Stimulated activated CD8-positive, alpha-beta memory T cell treated with anti-CD3 and anti-CD28 coated beads, Interleukin-4, amount 100 ng/mL, for 24 hours (primary cell): ENCODE measurements at regions not wholly inside any gene's neighbourhood (a gene's known extent, or its start where the extent isn't known, plus 50 kb on each side); places are given as distances from the start of the nearest gene placed in this dataset.

ENCODE experiments used
- DNase-seq: peaks from one replicate; pipeline ENCODE4 v3.0.0-alpha.2; 2020; ENCODE audit warnings: low read depth

DNA sequence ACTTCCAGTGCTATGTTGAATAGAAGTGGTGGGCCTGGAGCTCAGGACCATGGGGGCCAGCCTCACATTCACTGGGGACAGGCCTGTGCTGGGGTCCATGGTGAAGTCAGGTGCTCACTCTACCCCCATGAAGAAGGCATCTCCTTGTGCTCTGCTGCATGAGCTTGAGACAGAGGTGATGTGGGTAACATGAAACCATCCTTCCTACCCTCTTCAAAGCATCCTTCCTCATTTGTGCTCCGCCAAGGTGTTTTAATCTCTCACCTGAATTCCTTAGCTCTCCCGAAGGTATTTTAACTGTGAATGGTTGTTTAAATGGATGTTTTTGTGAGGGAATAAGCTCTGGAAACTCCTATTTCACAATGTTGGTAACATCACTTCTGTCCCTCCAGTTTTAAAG lies 209.6 kb upstream of the PCSK2 start:
- DNase-seq = no peak

DNA sequence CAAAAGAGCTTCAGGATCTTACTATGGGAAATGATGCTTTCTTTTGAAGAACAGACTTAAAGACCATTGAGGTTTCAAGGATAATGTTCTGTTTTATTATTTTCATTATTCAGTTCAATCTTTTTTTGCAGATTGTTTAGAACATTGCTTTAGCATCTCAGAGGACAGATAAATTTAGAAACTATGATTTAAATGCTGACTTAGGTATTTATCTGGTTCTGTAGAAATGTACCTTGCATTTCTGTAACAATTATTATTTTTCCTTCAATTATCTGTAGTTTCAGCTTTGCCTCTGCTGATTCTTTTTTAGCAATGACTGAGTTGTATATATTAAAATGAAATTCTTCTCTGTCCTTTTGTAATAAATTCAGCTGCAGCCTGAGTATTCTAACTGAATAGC lies 205.4 kb upstream of the PCSK2 start:
- no peak for DNase-seq

DNA sequence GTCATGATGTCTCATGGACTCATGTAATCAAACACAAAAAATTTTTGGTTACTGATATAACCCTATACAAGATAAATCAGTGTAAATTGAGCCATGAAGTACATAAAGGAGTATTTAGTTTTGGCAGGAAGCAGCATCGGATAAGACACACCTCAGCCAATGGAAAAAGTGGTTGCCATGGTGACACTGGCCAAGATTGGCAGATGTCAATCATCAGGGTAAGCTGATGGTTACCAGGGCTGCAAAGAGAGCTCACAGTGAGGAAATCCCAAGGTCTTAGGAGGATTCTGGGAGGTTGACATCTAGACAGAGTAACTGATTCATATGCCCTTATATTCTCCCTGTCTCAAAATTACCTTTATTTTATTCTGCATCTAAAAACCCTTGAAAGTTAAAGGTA lies 203.8 kb upstream of the PCSK2 start:
- no peak for DNase-seq

DNA sequence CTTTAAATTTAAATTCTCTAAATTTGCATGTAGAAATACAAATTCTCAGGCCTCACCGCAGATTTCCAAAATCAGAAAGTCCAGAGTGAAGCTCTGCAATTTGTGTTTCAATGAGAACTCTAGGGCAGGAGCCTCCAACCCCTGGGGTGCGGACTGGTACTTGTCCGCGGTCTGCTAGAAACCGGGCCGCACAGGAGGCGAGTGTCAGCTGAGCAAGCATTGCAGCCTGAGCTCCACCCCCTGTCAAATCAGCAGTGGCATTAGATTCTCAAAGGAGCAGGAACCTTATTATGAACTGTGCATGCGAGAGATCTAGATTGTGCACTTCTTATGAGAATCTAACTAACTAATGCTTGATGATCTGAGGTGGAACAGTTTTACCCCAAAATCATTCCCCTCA lies 203.0 kb upstream of the PCSK2 start:
- no peak for DNase-seq

DNA sequence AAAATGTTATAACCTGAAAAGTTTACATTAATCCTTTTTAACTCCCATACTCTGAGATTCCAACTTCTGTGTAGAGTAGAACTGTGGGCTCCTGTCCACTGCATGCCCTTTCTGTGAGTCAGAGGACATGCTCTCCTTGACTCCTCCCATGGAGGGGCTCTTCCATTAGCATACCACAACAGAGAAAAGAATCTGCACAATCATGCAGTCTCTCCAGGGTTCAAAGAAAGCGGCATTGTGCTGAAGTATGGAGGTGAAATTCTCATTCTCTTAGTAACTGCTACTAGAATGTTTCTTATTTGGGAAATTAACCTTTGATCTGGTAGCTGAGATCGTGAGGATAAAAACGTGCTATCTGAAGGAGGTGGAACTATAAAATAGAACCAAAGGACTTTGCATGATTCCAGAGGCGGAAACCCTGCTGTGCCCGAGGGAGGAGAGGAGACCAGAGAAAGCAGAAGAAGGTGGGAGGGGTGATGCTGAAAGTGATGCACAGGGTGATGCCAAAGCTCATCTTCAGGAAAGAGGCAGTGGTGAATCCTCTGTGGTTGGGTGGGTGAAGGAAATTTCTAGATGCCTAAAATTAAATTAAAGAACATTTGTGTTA lies 202.2 kb upstream of the PCSK2 start:
- no peak for DNase-seq

DNA sequence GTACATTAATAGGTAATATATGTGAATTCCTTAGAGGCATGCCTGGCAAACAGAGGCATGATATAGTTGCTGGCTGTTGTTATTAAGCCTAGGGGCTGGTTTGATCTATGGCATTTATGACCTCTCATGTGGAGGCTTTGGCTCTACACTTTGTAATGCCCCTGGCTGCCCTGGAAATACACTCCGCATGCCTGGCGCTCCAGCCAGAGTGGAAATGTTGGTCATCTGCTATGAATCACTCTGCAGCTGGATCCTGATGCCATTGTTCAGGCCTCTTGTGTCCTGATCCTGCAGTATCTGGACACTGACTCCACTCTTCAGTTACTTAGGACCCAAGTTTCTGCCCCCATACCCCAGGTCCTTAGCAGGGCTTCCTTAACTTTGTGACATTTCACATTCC lies 200.5 kb upstream of the PCSK2 start:
- no peak for DNase-seq

DNA sequence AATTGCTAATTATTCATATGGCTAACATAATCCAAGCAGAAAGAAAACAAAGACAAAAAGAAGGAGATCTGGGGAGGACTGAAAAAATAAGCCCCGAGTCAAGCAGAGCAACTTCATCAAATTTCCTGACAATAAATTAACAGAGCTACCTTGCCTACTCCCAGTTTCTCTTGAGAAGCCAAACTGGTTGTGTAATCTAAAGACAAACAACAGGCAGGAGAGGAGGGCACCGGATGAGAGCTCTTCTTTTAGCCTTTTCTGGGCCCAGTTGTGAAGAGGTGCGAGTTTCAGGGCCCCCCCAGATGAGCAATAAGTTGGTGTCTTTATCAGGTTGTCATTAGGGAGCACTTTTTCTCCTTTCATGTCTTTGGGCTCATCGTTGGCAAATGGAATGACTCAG lies 197.1 kb upstream of the PCSK2 start:
- DNase-seq = no peak

DNA sequence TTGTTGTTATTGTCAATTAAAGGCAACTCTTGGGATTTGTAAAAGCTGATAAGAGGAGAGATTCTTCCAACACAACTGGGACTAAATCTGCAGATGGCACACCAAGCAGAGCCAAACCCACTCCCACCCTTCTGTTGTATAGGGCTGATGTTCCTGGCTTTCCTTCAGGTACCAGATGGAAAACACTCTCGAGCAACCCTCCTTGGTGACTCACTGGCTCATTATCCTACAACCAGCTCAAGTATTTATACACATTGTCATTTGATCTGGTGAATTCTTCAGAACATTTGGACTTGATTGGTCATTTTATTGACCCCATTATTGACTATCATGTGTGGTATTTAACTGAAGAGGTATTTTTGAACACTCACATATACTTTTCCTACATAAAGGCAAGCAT lies 190.3 kb upstream of the PCSK2 start:
- DNase-seq = no peak

DNA sequence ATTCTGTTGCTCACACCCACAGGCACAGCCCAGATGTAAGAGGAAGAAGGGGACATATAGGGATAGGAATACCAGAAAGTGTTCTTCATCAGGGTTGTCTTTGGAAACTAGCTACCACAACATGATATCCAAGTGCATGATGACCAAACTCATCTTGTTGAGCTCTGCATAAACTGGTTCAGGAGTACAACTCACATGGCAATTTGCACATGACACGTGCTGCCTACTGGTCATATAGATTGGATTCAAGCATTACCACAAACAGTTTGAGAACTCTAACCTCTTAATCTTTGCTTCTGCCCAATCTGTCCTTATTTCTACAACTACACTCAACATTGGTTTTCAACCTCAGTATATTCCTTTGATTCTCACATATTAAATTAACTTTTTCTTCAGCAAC lies 184.7 kb upstream of the PCSK2 start:
- no peak for DNase-seq

DNA sequence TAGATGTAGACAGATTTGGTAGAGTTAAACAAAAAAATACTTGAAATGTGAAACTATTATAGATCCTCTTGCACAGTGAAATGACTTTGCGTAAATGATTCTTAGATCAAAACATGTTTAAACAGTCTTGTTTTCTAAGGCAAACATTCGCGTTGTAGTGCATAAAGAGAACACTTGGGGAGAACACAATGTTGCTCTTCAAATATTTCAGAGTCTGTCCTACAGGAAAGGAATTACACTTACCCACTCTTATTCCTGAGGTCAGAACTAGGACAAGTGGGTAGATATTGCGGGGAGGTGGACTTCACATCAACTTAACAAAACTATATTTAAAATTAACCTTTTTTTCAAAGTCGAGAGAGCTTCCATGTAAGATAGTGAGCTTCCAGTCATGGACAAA lies 183.5 kb upstream of the PCSK2 start:
- DNase-seq = no peak

DNA sequence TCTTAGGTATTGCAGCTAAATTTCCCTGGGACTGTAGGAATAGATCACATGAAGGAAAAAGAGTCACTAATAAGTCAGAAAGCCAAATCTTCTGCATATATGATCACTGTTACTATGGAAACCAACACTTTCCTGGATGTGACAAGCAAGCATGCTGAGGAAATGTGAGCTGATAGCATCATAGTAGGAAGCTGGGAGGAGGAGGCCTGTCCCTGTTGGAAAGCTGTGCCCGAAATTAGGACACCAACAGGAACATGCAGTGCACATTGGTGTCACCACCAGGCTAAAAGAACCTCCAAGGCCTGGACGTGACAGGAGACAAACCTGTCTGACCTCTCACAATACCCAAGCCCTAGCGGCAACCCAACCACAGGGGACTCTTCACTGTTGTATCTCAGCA lies 181.9 kb upstream of the PCSK2 start:
- DNase-seq = no peak

DNA sequence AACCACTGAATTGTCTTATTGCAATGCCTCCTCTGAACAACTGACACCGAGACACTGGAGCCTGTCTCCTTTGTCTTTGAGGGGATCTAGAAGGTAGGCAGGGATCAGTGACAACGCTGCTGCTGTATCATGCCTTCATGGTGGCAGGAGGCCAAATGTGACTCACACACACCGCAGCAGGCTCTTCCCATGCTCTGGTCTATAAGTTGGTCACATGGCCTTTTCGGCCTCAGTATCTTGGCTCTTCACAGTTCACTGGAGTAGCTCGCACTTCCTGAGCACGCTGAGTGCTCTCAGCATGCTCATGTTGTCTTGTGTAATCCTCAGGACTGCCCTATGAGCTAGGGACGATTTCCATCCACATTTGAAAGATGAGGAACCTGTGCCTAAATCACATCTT lies 167.4 kb upstream of the PCSK2 start:
- no peak for DNase-seq

DNA sequence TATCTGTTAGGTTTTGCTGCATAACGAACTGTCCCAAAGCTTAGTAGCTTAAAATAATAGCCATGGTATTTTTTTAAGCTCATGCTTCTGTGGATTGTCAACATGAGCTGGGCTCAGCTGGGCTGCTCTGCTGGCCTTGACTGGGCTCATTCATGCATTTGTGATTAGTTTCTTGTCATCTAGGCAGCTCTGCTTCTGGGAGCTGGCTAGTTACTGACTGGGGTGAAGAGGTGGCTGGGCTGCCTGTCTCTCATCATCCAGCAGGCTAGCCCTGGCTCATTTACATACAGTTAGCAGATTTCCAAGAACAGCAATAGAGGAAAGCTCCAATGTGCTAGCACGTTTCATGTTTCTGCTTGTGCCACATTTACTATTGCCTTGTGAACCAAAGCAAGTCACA lies 165.1 kb upstream of the PCSK2 start:
- DNase-seq = no peak

DNA sequence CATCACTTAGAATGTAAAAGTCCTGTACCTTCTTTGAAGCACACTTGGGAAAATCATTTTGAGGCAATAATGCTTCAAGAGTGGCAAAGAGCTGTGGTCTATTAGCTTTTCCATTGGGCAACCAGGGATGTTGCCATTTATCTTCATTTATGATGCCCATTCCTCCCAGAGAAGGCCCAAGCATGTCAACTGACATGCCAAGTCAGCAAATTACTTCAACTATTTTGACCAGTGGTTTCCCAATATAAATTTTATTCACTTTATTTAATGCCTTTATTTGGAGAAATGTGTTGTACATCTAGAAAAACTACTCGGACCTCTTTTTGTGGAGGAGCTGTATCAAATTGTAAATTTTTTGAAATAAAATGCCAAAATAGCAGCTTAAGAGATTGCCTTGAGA lies 164.1 kb upstream of the PCSK2 start:
- no peak for DNase-seq

DNA sequence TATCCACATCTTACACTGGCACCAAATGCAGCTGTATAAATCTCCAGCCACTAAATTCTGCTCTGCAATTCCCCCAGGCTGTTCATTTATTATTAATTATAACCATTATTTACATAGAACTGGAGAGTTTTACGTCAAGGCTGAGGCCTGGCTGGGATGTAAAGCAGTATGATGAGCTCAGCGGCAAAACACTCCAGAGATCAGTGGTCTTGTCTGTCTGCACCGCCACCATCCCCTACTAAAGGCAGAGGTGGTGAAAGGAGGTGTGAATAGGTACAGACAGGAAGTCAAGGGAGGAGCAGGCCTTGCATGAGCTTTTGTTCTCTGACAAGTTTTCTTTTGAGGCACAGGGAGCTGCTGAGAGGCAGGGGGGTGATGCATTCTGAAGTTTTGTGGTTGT lies 159.9 kb upstream of the PCSK2 start:
- no peak for DNase-seq

DNA sequence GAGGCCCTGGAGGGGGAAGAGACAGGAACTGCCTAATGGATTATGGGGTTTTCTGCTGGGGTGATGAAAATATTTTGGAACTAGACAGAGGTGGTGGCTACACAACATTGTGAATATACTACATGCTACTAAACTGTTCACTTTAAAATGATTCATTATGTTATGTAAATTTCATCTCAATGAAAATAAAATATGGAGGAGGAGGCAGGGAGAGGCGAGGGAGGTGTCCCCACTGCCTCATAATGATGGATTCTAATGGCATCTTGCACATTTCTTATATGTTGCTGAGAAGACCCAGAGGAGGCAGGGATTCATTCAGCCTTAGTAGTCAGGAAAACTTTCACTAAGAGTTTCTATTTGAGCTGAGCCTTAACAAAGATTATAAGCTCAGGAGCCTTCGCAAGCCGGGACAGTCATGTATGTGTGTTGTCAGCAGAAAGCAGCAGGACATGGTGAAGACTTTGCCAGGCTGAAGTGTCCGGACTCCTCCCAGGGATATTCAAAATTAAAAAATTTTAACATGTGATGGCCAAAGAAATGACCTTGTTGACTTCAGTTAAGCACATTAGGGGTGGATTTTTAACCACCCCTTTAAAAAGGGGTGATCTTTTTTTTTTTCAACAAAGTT lies 158.6 kb upstream of the PCSK2 start:
- no peak for DNase-seq

DNA sequence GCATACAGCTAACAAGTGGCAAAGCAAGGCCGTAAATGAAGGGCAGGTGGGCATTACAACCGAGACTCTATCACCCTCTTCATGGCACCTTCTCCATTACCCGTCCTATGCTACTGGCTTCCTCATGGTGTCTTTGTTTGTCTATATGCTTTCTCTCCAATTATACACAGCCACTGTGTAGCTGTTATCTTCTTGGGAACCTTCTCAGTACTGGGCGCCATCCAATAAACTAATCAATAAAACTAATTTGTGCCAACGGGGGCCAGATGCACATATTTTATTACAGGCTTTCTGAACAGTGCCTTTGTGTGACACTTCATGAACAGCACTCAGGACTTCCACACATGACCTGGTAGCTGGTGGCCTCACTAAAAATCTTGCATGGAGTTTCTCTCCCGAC lies 149.8 kb upstream of the PCSK2 start:
- no peak for DNase-seq

DNA sequence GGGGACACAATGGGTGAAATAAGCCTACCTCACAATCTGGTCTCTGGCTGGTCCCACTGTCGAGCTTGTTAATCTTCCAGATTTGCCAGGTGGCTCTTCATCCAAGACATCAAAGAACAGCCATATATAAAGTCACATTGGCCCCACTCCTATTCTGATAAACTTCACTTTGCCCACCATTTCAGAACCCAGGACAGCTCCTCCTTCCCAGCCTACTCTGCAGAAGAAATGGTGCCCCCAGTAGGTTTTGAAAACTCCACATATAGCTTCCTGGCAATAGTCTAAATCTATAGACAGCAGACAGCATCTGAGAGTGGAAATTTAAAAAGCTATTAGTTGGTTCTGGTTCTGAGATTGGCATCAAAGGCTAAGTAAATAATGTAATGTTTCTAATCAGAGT lies 143.1 kb upstream of the PCSK2 start:
- no peak for DNase-seq

DNA sequence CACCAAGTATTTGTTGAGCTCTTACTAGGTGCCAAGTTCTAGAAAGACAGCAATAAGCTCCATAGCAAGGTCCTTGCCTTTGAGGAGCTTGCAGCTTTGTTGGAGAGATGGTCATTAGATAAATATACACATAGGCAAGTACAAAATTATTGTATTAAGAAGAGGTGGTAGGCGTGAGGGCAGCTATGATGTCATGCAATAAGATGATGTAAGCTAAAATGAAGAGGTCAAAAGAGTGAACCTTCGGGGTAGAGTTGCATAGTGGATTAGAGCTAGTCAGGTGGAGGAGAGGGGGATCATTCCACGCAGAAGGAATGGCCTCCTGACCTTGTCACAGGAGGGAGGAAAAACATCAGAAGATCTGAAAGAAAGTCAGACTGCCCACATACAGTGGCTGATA lies 141.9 kb upstream of the PCSK2 start:
- DNase-seq = no peak

DNA sequence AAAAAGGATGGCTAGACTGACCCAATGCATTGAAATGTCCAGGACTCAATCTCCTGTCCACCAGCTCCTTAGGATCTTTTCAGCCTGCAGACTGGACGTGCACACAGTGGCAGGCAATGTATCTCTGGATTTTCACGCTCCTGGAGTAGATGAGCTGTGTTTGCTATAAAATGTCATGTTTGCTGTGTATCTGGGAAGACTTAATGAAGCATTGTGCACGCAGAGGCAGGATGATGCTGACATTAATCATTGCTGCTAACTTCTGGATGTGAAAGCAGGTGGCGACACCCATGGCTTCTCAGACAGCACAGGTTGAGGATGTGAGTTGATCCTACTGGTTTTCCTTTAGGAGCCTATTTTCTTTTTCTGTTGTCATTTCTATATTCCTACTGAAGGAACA lies 133.1 kb upstream of the PCSK2 start:
- no peak for DNase-seq

DNA sequence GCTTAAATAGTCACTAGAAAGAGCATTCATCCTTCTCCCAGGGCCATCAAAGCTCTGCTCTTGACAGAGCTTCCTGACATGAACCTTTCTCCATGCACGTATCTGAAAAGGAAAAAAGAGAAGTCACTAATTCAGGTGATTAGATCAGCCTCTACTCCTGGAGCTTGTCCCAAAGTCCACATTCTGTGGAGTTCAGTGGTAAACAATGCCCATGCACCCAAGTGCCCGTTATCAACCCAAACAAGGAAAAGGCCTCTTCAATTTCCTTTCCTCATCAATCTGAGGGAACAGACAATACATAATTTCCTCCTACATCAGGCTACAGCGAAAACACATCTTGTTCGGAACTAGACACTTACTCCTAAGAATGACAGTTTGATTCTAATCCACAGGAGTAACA lies 129.2 kb upstream of the PCSK2 start:
- DNase-seq = no peak

DNA sequence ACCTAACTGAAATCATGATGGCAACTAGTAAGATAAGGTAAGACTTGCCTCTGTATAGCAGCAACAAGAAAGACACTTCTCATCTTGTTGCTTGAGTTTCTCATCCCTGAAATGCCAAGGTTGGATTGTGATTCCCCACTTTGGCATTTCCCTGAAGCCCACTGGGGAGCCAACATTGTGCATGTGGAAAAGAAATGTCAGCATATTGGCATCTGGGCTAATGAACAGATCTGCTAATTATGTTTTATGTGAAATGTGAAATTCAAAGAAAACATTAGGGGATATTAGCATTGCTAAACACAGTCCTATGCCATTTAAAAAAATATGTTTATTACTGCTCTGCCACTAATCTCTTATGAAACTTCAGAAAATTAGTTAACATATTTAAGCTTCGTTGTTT lies 126.3 kb upstream of the PCSK2 start:
- no peak for DNase-seq

DNA sequence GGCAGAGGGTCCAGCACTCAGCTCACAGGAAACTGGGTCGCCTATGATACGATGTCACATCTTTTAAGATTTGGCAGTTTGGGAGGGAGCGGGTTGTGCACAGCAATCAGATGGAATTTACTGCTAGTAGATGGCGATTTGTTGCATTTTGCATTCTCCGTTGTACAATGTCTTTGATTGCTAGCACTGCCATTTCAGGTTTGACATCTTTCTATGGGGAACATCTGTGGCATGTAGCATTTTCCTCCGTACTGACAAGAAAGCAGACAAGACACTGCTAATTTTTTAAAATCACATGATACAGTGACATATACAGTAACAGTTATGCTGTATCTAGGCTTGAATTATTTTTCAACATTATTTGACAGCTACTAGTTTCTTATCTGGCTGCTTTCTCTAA lies 119.7 kb upstream of the PCSK2 start:
- no peak for DNase-seq

DNA sequence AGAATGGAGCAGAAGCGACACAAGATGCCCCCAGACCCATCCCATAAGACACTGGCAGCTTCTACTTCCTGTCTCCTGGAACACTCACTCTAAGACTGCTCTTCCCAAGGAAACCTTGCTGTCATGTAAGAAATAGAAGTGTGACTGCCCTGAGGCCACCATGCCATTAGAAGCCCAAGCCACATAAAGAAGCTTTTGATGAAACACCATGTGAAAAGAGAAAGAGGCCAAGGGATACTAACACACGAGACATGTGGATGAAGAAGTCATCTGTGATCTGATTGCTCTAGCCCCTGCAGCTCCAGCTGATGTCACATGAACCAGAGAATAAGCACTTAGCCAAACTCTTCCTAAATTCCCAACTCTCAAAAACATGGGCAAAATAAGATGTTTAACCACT lies 117.9 kb upstream of the PCSK2 start:
- no peak for DNase-seq

DNA sequence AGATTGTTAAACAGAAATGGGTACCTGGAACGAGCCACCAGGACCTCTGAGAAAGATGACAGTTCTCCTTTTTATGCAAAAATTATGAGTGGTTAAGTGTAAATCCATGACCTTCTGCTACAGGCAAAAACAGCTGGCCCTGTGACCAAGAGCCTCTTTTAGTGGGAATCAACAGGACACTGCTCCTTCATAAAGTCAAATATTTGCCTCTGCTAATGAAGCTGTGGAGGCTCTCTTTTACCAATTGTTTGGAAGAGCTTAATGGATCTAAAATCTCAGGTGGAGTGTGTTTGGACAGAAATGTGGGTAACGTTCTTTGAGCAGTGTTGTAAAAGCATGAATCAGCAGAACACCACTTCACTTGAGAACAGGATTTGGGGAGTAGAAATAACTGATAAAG lies 117.5 kb upstream of the PCSK2 start:
- no peak for DNase-seq
